Heart left ventricle (tissue), 13 donors: ENCODE measurements at regions not wholly inside any gene's neighbourhood (a gene's known extent, or its start where the extent isn't known, plus 50 kb on each side); places are given as distances from the start of the nearest gene placed in this dataset.

Source experiments
- CTCF ChIP-seq, 12 donors: fragments of 200-600 bp; sonication (generic) in 4 of 12; IDR thresholded peaks; one replicate each; pipeline versions ENCODE4 v1.5.0 to v1.8.0; 2018 to 2022; ENCODE audit warnings: antibody characterized with exemption in 12 of 12, mild to moderate bottlenecking in 5 of 12
- POLR2A ChIP-seq, 2 donors: fragments of 450-650 bp; IDR thresholded peaks; one replicate each; pipeline ENCODE4 v1.6.1; 2017; ENCODE audit warnings: antibody characterized with exemption in 2 of 2, mild to moderate bottlenecking in 2 of 2, moderate library complexity in 2 of 2
- donor health status: ischemic (EF 13 %, LVEDD 7.1; RV severe dilation, severe dysfunction).
- donor health status: DM: no; HTN: yes; CAD: no.
- donor health status: DM: no; HTN: no; CAD: no.
- donor health status: ischemic (EF 25% LVEDD 6.9; RV normal size, moderate dysfunction).
- donor health status: ischemic (EF 25% LVEDD 5.7; RV mildly dilated, moderate dysfunction).
- donor health status: ischemic (EF 35%, LVEDD 5.7; RV mildly dilated, moderate dysfunction).
- donor health status: nonischemic (EF 11% LVEDD 7.7; RV severe dilation, severe dysfunction).
- donor health status: DM: yes; HTN: yes; CAD: no.
- donor health status: PGD.
- donor health status: ischemic (EF 29% LVEDD 5.4; RV normal size, mild dysfunction).
- donor health status: nonischemic (EF 23%, LVEDD 6.1; RV moderate dilation, normal function).

GRCh38 chrX:149255860-149256259 is 249.2 kb downstream of the IDS start:
- no peak for TF ChIP-seq CTCF (IDR thresholded peaks at IDR 0.05)
- no peak for TF ChIP-seq POLR2A (IDR thresholded peaks at IDR 0.05)
